Stomach (tissue), 4 donors: ENCODE measurements at regions not wholly inside any gene's neighbourhood (a gene's known extent, or its start where the extent isn't known, plus 50 kb on each side); places are given as distances from the start of the nearest gene placed in this dataset.

Source experiments
- POLR2A ChIP-seq, 4 donors: fragments of 450-650 bp; IDR thresholded peaks; one replicate each; pipeline ENCODE4 v1.6.1; 2016; ENCODE audit warnings: antibody characterized with exemption in 4 of 4, control low read depth in 2 of 4, mild to moderate bottlenecking in 1 of 4, moderate library complexity in 1 of 4
- TF ChIP-seq, protein P1 (sequence below), 7 experiments: fragments of 450-650 bp in 4 of 7; fragments of 200-600 bp in 3 of 7; sonication (generic) in 3 of 7; IDR thresholded peaks; one replicate each; pipeline ENCODE4 v1.5.1; 2016 to 2019; ENCODE audit warnings: antibody characterized with exemption in 7 of 7, control low read depth in 2 of 7, mild to moderate bottlenecking in 1 of 7

GRCh38 chr2:146621656-146622055 lies 1223.2 kb upstream of the ACVR2A start:
- TF ChIP-seq, protein P1, sequence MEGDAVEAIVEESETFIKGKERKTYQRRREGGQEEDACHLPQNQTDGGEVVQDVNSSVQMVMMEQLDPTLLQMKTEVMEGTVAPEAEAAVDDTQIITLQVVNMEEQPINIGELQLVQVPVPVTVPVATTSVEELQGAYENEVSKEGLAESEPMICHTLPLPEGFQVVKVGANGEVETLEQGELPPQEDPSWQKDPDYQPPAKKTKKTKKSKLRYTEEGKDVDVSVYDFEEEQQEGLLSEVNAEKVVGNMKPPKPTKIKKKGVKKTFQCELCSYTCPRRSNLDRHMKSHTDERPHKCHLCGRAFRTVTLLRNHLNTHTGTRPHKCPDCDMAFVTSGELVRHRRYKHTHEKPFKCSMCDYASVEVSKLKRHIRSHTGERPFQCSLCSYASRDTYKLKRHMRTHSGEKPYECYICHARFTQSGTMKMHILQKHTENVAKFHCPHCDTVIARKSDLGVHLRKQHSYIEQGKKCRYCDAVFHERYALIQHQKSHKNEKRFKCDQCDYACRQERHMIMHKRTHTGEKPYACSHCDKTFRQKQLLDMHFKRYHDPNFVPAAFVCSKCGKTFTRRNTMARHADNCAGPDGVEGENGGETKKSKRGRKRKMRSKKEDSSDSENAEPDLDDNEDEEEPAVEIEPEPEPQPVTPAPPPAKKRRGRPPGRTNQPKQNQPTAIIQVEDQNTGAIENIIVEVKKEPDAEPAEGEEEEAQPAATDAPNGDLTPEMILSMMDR (IDR thresholded peaks at IDR 0.05) = no peak
- no peak for TF ChIP-seq POLR2A (IDR thresholded peaks at IDR 0.05)
